Putamen (tissue), 1 donor: ENCODE measurements at regions not wholly inside any gene's neighbourhood (a gene's known extent, or its start where the extent isn't known, plus 50 kb on each side); places are given as distances from the start of the nearest gene placed in this dataset.
"Not testable (repeated sequence)": the region's sequence is repeated elsewhere in the genome, so short reads cannot be mapped to it uniquely, and the experiment has no call there.

Experiments
- DNase-seq: peaks from one replicate; pipeline ENCODE4 v3.0.0-alpha.2; 2016; ENCODE audit warnings: low spot score

DNA sequence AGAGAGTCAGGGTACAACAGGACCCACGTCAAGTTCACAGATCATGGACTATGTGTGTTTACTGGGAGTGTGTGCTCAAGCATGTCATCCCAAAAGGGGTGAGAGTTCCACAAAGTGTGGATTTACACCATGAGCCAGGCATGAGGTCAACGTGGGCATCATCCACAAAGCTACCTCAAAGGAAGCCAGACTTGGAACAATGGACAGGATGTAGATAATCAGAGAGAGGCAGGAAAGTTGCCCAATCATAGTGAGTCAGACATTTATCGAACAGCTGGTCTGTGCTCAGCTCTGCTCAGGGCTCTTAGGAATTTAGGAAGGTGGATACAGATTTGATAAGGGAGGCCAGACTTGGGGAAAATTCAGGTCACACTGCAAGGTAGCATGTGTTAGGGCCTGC, 317.2 kb upstream of the CDYL start:
- DNase-seq, result no peak

- no peak for DNase-seq
Measured at GRCh38 chr6:4451718-4452117, 316.3 kb upstream of the ECI2 start.

DNA sequence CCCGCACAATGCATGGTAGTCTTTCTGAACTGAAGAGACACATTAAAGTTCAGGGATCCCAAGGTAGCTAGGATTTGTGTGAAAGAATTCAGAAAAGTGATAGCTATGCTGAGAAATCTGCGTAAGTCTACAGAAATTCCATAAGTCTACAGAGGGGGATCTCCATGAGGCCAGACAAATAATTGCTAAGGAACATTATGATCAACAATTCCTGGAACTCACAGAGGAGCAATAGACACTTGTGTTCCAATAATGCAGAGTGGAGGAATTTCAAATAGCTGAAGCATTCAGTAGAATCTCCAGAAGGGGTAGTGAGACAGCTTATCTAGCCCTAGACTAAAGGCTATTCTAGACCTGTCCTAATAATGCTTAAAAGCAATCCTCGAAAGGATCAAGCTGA, 315.7 kb upstream of the ECI2 start:
- DNase-seq, result no peak

GRCh38 chr6:4450237-4450636, 314.9 kb upstream of the ECI2 start:
- no peak for DNase-seq

DNA sequence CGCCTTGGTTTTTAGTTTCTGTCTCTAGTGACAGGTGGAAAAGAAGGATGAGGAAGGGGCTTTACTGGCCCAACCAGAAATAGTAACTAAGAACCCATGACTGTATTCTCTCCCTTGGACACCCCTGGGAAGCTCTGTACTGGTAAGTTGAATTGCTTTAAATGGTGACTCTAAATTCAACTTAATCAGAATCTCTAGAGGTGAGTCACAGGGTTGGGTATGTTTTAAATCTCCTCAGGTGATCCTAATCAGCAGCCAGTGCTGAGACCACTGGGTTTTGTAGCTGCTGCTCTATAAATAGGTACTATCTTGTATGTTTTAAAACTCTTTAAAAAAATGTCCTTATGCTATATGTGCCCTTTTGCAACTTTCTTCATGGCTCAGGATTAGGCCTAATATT, 314.0 kb upstream of the ECI2 start:
- DNase-seq, result no peak

GRCh38 chr6:4448841-4449240, 313.5 kb upstream of the ECI2 start:
- no peak for DNase-seq

GRCh38 chr6:4447639-4448330, 312.4 kb upstream of the ECI2 start:
- DNase-seq, result no peak

DNA sequence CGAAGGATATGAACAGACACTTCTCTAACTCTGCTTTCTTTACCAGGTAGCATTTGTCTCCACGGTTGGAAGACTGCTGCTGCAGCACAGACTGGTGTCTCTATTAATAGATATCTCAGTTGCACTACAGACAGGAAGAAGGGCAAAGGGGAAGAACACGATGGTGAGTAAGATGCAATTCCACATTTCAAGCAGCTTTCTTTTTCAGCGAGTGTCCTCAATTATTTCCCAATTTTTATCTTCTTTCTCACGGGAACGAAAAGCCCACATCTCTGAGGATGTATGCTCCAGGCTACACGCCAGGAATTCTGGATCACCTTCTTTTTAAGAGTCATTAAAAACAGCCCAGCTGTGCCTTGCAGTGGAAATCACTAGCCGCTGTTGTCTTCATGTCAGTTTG, 311.6 kb upstream of the ECI2 start:
- DNase-seq, result no peak

DNA sequence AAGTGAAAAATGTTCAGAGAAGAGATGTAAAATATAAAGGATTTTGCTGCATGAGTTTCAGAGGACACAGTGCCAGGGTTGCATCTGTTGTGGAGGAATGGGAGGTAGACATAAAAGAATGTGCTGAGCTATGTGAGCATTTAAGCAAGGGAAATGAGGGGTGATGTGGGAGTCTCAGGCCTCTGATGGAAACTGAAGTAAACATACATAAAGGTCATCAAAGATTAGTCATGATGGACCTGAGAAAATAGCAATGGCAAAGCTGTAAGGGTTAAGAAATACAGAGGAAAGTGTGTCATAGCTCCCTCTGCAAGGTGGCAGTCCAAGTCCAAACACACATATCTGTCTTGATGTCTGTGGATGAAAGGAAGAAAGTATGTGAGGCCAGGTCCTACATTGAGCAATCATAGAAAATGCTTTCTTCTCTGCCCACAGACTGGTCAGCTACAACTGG, 306.6 kb upstream of the ECI2 start:
- no peak for DNase-seq

- no peak for DNase-seq
Measured at GRCh38 chr6:4439159-4439558, 303.8 kb upstream of the ECI2 start.

DNA sequence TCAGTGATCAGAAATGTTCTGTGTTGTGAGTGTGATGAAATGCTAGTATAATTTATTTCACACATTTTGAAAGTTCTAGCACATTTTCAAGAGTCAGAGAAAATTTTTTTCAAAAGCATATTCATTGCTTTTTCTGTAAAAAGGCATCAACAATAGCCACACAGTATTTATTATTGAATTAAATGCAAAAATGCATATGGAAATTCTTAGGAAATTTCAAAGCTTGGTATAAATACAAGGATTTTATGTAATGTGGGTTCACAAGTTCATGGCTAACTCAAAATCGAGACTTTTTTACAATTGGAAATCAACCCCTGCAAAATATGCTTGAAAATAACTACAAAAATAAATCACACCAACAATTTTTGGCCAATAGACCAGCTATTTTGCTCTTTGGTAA, 302.0 kb upstream of the ECI2 start:
- DNase-seq, result no peak

DNA sequence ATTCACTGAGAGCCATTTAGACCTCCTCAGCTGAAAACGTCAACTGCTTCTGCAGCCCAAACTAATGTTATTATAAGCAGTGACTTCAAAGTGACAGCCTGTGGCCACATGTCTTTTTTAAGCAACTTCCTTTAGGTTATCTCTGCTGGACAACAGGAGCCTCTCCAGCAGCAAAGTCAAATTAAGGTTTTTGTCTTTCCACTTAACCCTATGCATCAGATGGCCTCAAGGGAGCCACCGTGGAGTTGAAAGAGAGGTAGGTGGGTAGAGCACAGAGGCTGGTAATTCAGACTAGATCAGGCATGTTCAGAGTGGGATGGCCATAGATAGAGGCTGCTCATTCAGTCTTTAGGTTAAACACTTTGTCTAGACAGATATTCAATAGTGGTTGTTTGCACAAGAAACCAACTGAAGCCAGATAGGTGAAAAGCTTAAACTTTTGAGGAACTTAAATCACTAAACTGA, 300.6 kb upstream of the ECI2 start:
- no peak for DNase-seq

GRCh38 chr6:4434655-4435054, 299.3 kb upstream of the ECI2 start:
- DNase-seq, result no peak

GRCh38 chr6:4433199-4433598, 297.8 kb upstream of the ECI2 start:
- no peak for DNase-seq

DNA sequence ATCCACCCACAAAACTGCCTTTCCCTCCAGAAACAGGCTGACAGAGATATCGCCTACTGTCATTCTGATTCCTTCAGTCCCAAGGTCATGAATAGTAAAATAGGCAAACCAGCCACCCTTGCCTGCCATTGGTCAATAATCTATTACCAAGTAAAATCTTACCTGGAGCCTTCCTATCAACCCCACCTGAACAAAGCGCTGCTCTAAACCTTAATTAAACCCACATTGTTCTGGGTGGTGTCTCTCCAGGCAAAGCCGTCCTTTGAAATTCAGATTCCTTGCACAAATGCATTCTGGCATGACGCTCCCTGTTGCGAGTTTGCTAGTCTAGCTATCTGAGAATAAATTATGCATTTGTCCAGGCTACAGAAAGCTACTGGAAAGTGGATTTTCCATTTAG, 291.6 kb upstream of the ECI2 start:
- no peak for DNase-seq

DNA sequence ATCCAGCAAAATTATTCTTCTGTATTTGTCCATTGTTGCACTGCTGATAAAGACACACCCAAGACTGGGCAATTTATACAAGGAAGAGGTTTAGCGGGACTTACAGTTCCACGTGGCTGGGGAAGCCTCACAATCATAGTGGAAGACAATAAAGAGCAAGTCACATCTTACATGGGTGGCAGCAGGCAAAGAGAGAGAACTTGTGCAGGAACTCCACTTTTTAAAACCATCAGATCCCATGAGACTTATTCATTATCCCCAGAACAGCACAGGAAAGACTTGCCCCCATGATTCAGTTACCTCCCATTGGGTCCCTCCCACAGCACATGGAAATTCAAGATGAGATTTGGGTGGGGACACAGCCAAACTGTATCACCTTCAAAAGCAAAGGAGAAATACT, 286.5 kb upstream of the ECI2 start:
- no peak for DNase-seq

DNA sequence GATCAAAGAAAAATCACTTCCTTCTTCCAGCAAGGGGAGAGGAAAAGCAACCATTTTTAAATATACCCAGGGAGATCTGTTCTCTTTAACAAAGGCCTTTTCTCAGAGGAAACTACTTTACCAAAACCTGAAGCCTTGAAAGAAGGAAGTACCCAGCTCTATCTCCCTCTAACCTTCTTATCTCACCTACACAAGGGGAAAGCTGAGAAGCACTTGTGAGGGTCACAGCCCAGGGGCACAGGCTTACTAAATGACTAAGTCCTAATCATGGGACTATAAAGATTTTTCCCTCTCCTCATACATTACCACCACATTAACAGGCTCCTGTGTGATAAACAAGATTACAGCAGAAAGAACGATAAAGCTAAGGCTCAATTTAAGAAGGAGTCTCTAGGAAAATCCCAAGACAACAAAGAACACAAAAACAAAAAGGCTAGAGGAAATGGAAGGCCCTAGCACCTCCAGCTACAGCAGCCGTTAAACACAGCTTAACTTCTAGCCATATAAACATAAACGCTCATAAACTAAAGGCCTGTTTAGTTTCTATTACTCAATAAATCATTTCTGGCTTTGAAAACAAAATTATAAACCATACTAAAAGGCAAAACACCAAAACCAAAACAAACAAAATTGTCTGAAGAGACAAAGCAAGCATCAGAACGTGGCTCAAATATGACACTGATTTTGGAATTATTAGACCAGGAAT, 284.9 kb upstream of the ECI2 start:
- DNase-seq, result no peak

- DNase-seq, result no peak
Measured at GRCh38 chr6:4415549-4415948, 280.2 kb upstream of the ECI2 start.

GRCh38 chr6:4414078-4414477, 278.7 kb upstream of the ECI2 start:
- not testable (repeated sequence) for DNase-seq

- DNase-seq, result no peak
Measured at GRCh38 chr6:4413073-4413472, 277.7 kb upstream of the ECI2 start.

DNA sequence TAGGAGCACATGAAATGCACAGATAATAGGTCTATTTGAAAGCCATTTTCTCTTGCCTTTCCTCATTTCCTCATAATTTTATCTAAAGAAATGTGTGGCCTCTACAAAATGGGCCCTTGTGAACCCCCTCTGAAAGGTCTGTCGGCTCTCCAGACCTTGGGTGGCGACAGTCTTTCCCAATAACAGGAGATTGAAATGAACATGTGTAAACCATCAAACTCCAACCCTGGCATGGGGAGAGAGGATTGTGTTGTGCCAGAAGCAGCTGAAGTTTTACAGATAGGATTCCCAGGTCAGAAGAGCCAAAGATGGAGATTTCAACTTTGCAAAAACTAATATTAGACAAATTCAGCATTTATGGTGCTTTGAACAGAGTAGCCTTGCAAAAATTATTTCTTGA, 277.1 kb upstream of the ECI2 start:
- no peak for DNase-seq

- no peak for DNase-seq
Measured at GRCh38 chr6:4412077-4412476, 276.7 kb upstream of the ECI2 start.

- not testable (repeated sequence) for DNase-seq
Measured at GRCh38 chr6:4407710-4408109, 272.3 kb upstream of the ECI2 start.
